ENCODE measurements at regions not wholly inside any gene's neighbourhood (a gene's known extent, or its start where the extent isn't known, plus 50 kb on each side); places are given as distances from the start of the nearest gene placed in this dataset.
A peak's percentile ranks its signal among the peaks of the same experiment; 100 is the strongest.
"Not testable (repeated sequence)": the region's sequence is repeated elsewhere in the genome, so short reads cannot be mapped to it uniquely, and the experiment has no call there.

GRCh38 chr13:78867655-78868054 is 208.7 kb upstream of the OBI1 start:
- DNase-seq (ENCODE audit: low spot score): no peak

GRCh38 chr13:78866076-78866475 is 207.1 kb upstream of the OBI1 start:
- DNase-seq (ENCODE audit: low spot score): not testable (repeated sequence)

- DNase-seq (ENCODE audit: low spot score): no peak
Measured at GRCh38 chr13:78862446-78862845, 203.5 kb upstream of the OBI1 start.

- DNase-seq (ENCODE audit: low spot score): no peak
Measured at GRCh38 chr13:78852709-78853108, 193.8 kb upstream of the OBI1 start.

GRCh38 chr13:78845656-78846365 is 186.9 kb upstream of the OBI1 start:
- DNase-seq (ENCODE audit: low spot score): no peak

GRCh38 chr13:78844106-78844505 is 185.2 kb upstream of the OBI1 start:
- no peak for DNase-seq (ENCODE audit: low spot score)

- DNase-seq (ENCODE audit: low spot score): no peak
Measured at GRCh38 chr13:78841358-78841963, 182.5 kb upstream of the OBI1 start.

GRCh38 chr13:78836238-78836784 is 177.4 kb upstream of the OBI1 start:
- no peak for DNase-seq (ENCODE audit: low spot score)

- DNase-seq (ENCODE audit: low spot score): no peak
Measured at GRCh38 chr13:78832461-78832860, 173.5 kb upstream of the OBI1 start.

GRCh38 chr13:78830508-78830907 is 171.6 kb upstream of the OBI1 start:
- DNase-seq (ENCODE audit: low spot score): no peak

GRCh38 chr13:78829821-78830220 is 170.9 kb upstream of the OBI1 start:
- DNase-seq (ENCODE audit: low spot score): no peak

GRCh38 chr13:78827471-78827870 is 168.5 kb upstream of the OBI1 start:
- peak; percentile 33 for DNase-seq (ENCODE audit: low spot score)

GRCh38 chr13:78826936-78827335 is 168.0 kb upstream of the OBI1 start:
- DNase-seq (ENCODE audit: low spot score): no peak

- DNase-seq (ENCODE audit: low spot score): no peak
Measured at GRCh38 chr13:78826312-78826711, 167.4 kb upstream of the OBI1 start.

GRCh38 chr13:78820541-78820940 is 161.6 kb upstream of the OBI1 start:
- no peak for DNase-seq (ENCODE audit: low spot score)

- DNase-seq (ENCODE audit: low spot score): no peak
Measured at GRCh38 chr13:78816592-78816991, 157.6 kb upstream of the OBI1 start.

- no peak for DNase-seq (ENCODE audit: low spot score)
Measured at GRCh38 chr13:78816154-78816553, 157.2 kb upstream of the OBI1 start.

GRCh38 chr13:78806457-78806856 is 147.5 kb upstream of the OBI1 start:
- no peak for DNase-seq (ENCODE audit: low spot score)

GRCh38 chr13:78802912-78803311 is 144.0 kb upstream of the OBI1 start:
- no peak for DNase-seq (ENCODE audit: low spot score)

GRCh38 chr13:78787190-78787589 is 128.2 kb upstream of the OBI1 start:
- no peak for DNase-seq (ENCODE audit: low spot score)

- DNase-seq (ENCODE audit: low spot score): no peak
Measured at GRCh38 chr13:78786459-78786858, 127.5 kb upstream of the OBI1 start.

GRCh38 chr13:78785764-78786163 is 126.8 kb upstream of the OBI1 start:
- DNase-seq (ENCODE audit: low spot score): no peak

GRCh38 chr13:78784014-78784750 is 125.2 kb upstream of the OBI1 start:
- no peak for DNase-seq (ENCODE audit: low spot score)
